Neural cell (in vitro differentiated cells): ENCODE measurements at regions not wholly inside any gene's neighbourhood (a gene's known extent, or its start where the extent isn't known, plus 50 kb on each side); places are given as distances from the start of the nearest gene placed in this dataset.

Experiments
- H2AFZ ChIP-seq: fragments of 200-600, 300-800 bp; sonication (generic), shearing (Covaris generic); 2 replicates; pipeline ENCODE4 v1.6.0; 2014; ENCODE audit warnings: low read depth, mild to moderate bottlenecking, antibody characterized with exemption, low read length, moderate library complexity
- H3F3A ChIP-seq: fragments of 200-600 bp; shearing (Covaris generic); 2 replicates; pipeline ENCODE4 v1.6.1; 2016; ENCODE audit warnings: mild to moderate bottlenecking, moderate library complexity, mixed read lengths, antibody characterized with exemption, low read length; ENCODE audit not compliant: insufficient read depth, poor library complexity, severe bottlenecking
- H3K27ac ChIP-seq: fragments of 200-600, 300-800 bp; sonication (generic), shearing (Covaris generic); 2 replicates; pipeline ENCODE4 v1.5.1; 2014; ENCODE audit warnings: mild to moderate bottlenecking, low read length, moderate library complexity
- H3K27me3 ChIP-seq: fragments of 300-800, 200-600 bp; sonication (generic), shearing (Covaris generic); 2 replicates; pipeline ENCODE4 v1.6.0; 2014; ENCODE audit warnings: mild to moderate bottlenecking, low read depth, low read length, moderate library complexity; ENCODE audit not compliant: insufficient read depth
- H3K36me3 ChIP-seq: fragments of 300-800, 200-600 bp; sonication (generic), shearing (Covaris generic); 2 replicates; pipeline ENCODE4 v1.5.1; 2014; ENCODE audit warnings: mild to moderate bottlenecking, antibody characterized with exemption, low read length, moderate library complexity; ENCODE audit not compliant: insufficient read depth
- H3K4me2 ChIP-seq: fragments of 300-800, 200-600 bp; sonication (generic), shearing (Covaris generic); 2 replicates; pipeline ENCODE4 v1.6.0; 2014; ENCODE audit warnings: mild to moderate bottlenecking, low read length
- H3K4me3 ChIP-seq: fragments of 300-800, 200-600 bp; sonication (generic), shearing (Covaris generic); 2 replicates; pipeline ENCODE4 v1.5.1; 2014; ENCODE audit warnings: mild to moderate bottlenecking, low read length, moderate library complexity
- H3K79me2 ChIP-seq: fragments of 200-600 bp; shearing (Covaris generic); replicated peaks from 2 replicates; pipeline ENCODE4 v1.6.0; 2014; ENCODE audit warnings: mild to moderate bottlenecking, low read length, moderate library complexity; ENCODE audit not compliant: insufficient read depth
- H3K9ac ChIP-seq: fragments of 300-800, 200-600 bp; sonication (generic), shearing (Covaris generic); 2 replicates; pipeline ENCODE4 v1.6.1; 2016; ENCODE audit warnings: mild to moderate bottlenecking, low read length, mixed read lengths
- H3K9me2 ChIP-seq: fragments of 200-600 bp; shearing (Covaris generic); 2 replicates; pipeline ENCODE4 v1.6.1; 2016; ENCODE audit warnings: mild to moderate bottlenecking, low read length, mixed read lengths; ENCODE audit not compliant: insufficient read depth
- H3K9me3 ChIP-seq: fragments of 200-600, 300-800 bp; sonication (generic), shearing (Covaris generic); 2 replicates; pipeline ENCODE4 v1.6.1; 2016; ENCODE audit warnings: mild to moderate bottlenecking, mixed run types, low read length, moderate library complexity, mixed read lengths
- H4K20me1 ChIP-seq: fragments of 200-600 bp; shearing (Covaris generic); 2 replicates; pipeline ENCODE4 v1.6.1; 2016; ENCODE audit warnings: mild to moderate bottlenecking, mixed run types; ENCODE audit not compliant: insufficient read depth
- CTCF ChIP-seq: fragments of 450-650 bp; IDR thresholded peaks from 2 replicates; pipeline ENCODE4 v1.5.1; 2014; ENCODE audit warnings: antibody characterized with exemption, mild to moderate bottlenecking, moderate library complexity; ENCODE audit not compliant: poor library complexity, severe bottlenecking
- EP300 ChIP-seq: fragments of 450-650 bp; conservative IDR thresholded peaks from 2 replicates; pipeline ENCODE4 v1.6.1; 2014; ENCODE audit warnings: antibody characterized with exemption, mild to moderate bottlenecking, moderate library complexity; ENCODE audit not compliant: poor library complexity, severe bottlenecking
- EZH2 ChIP-seq: fragments of 200-600, 300-800 bp; shearing (Covaris generic), sonication (generic); IDR thresholded peaks from 2 replicates; pipeline ENCODE4 v1.6.1; 2014; ENCODE audit warnings: antibody characterized with exemption, low read length, borderline replicate concordance, mild to moderate bottlenecking; ENCODE audit not compliant: insufficient read depth, poor library complexity, severe bottlenecking
- MXI1 ChIP-seq: fragments of 450-650 bp; conservative IDR thresholded peaks from 2 replicates; pipeline ENCODE4 v1.6.1; 2014; ENCODE audit warnings: antibody characterized with exemption, mild to moderate bottlenecking; ENCODE audit not compliant: poor library complexity, severe bottlenecking
- POLR2AphosphoS5 ChIP-seq: IDR thresholded peaks from 2 replicates; pipeline ENCODE4 v1.6.1; 2012
- RAD21 ChIP-seq: fragments of 450-650 bp; conservative IDR thresholded peaks from 2 replicates; pipeline ENCODE4 v1.6.1; 2014; ENCODE audit warnings: antibody characterized with exemption, mild to moderate bottlenecking, moderate library complexity
- SMC3 ChIP-seq: fragments of 450-650 bp; conservative IDR thresholded peaks from 2 replicates; pipeline ENCODE4 v1.6.1; 2014; ENCODE audit warnings: antibody characterized with exemption, mild to moderate bottlenecking, moderate library complexity; ENCODE audit not compliant: poor library complexity
- TAF1 ChIP-seq: IDR thresholded peaks from 2 replicates; pipeline ENCODE4 v1.6.1; 2012; ENCODE audit warnings: low read depth
- TF ChIP-seq, protein P1 (sequence below): IDR thresholded peaks from 2 replicates; pipeline ENCODE4 v1.6.1; 2012; ENCODE audit warnings: borderline replicate concordance

GRCh38 chr18:75818383-75818782 lies 390.9 kb upstream of the SMIM21 start:
- no peaks in the 10 kb centered on the region for H3F3A ChIP-seq
- TF ChIP-seq RAD21 = no peak
- no peak for TF ChIP-seq MXI1
- TF ChIP-seq EP300 = no peak
- TF ChIP-seq SMC3 = no peak
- TF ChIP-seq POLR2AphosphoS5 = no peak
- no peak for TF ChIP-seq EZH2
- no peak for TF ChIP-seq TAF1
- TF ChIP-seq, protein P1, sequence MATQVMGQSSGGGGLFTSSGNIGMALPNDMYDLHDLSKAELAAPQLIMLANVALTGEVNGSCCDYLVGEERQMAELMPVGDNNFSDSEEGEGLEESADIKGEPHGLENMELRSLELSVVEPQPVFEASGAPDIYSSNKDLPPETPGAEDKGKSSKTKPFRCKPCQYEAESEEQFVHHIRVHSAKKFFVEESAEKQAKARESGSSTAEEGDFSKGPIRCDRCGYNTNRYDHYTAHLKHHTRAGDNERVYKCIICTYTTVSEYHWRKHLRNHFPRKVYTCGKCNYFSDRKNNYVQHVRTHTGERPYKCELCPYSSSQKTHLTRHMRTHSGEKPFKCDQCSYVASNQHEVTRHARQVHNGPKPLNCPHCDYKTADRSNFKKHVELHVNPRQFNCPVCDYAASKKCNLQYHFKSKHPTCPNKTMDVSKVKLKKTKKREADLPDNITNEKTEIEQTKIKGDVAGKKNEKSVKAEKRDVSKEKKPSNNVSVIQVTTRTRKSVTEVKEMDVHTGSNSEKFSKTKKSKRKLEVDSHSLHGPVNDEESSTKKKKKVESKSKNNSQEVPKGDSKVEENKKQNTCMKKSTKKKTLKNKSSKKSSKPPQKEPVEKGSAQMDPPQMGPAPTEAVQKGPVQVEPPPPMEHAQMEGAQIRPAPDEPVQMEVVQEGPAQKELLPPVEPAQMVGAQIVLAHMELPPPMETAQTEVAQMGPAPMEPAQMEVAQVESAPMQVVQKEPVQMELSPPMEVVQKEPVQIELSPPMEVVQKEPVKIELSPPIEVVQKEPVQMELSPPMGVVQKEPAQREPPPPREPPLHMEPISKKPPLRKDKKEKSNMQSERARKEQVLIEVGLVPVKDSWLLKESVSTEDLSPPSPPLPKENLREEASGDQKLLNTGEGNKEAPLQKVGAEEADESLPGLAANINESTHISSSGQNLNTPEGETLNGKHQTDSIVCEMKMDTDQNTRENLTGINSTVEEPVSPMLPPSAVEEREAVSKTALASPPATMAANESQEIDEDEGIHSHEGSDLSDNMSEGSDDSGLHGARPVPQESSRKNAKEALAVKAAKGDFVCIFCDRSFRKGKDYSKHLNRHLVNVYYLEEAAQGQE = no peak
- no peak for TF ChIP-seq CTCF
- no peak overlapping the region for H3K4me2 ChIP-seq
- no peak overlapping the region for H3K27ac ChIP-seq
- H2AFZ ChIP-seq = no peak overlapping the region
- no peaks in the 10 kb centered on the region for H4K20me1 ChIP-seq
- no peaks in the 10 kb centered on the region for H3K9me2 ChIP-seq
- H3K4me3 ChIP-seq = no peak overlapping the region
- no peaks in the 10 kb centered on the region for H3K36me3 ChIP-seq
- no peaks in the 10 kb centered on the region for H3K9me3 ChIP-seq
- H3K79me2 ChIP-seq = no peaks in the 10 kb centered on the region
- H3K27me3 ChIP-seq = no peaks in the 10 kb centered on the region
- H3K9ac ChIP-seq = no peak overlapping the region

GRCh38 chr18:75815767-75816166 lies 388.3 kb upstream of the SMIM21 start:
- H3K79me2 ChIP-seq = no peaks in the 10 kb centered on the region
- no peak overlapping the region for H3K27ac ChIP-seq
- H3K9me3 ChIP-seq = no peaks in the 10 kb centered on the region
- H2AFZ ChIP-seq = no peak overlapping the region
- H3K4me2 ChIP-seq = no peak overlapping the region
- H3K27me3 ChIP-seq = no peaks in the 10 kb centered on the region
- no peaks in the 10 kb centered on the region for H3F3A ChIP-seq
- no peak overlapping the region for H3K9ac ChIP-seq
- H3K36me3 ChIP-seq = no peaks in the 10 kb centered on the region
- H3K4me3 ChIP-seq = no peak overlapping the region
- H3K9me2 ChIP-seq = no peaks in the 10 kb centered on the region
- TF ChIP-seq RAD21 (no peak), MXI1 (no peak), EP300 (no peak), TAF1 (no peak), CTCF (no peak), SMC3 (no peak), EZH2 (no peak), POLR2AphosphoS5 (no peak)
- TF ChIP-seq, protein P1 = no peak
- H4K20me1 ChIP-seq = no peaks in the 10 kb centered on the region
